GM19395 (cell line): ENCODE measurements at regions not wholly inside any gene's neighbourhood (a gene's known extent, or its start where the extent isn't known, plus 50 kb on each side); places are given as distances from the start of the nearest gene placed in this dataset.

Experiments used
- ATAC-seq: cut with Tn5 transposase; IDR thresholded peaks from one replicate; pipeline ENCODE4 v1.9.1; 2021; ENCODE audit warnings: mild to moderate bottlenecking, moderate library complexity; ENCODE audit not compliant: unreplicated experiment

DNA sequence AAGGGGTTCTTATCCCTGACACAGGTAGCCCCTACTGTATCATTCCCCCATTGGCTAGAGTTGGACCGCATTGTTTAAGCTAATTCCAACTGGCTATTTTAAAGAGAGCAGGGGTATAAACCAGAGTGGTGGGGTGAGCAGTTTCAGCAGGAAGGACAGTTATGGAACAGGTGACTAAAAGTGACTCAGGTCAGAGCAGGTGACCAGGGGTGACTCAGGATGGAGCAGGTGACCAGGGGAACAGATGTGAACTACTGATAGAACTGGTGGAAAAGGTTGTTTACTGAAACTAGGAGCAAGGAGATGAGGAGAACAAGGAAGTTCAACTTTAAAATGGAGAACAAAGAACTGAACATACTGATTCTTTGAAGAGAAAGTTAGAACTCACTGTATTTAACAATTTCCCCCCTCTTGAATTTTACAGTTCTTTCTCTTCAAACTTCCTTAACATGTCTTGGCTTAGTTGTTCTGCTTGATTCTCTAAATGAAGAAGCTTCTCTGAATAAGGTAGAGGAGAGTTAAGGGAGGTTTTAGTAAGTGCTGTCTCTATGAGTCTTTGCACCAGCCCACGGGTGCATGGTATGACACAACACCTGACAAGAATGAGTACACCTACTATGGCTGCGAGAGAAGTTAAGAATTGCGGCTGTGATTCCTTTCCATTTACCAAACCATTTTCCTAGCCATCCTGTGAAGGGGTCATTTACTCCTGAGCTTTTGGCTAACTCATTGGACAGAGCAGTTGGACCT, 83.4 kb upstream of the WNT7A start:
- ATAC-seq = no peak

DNA sequence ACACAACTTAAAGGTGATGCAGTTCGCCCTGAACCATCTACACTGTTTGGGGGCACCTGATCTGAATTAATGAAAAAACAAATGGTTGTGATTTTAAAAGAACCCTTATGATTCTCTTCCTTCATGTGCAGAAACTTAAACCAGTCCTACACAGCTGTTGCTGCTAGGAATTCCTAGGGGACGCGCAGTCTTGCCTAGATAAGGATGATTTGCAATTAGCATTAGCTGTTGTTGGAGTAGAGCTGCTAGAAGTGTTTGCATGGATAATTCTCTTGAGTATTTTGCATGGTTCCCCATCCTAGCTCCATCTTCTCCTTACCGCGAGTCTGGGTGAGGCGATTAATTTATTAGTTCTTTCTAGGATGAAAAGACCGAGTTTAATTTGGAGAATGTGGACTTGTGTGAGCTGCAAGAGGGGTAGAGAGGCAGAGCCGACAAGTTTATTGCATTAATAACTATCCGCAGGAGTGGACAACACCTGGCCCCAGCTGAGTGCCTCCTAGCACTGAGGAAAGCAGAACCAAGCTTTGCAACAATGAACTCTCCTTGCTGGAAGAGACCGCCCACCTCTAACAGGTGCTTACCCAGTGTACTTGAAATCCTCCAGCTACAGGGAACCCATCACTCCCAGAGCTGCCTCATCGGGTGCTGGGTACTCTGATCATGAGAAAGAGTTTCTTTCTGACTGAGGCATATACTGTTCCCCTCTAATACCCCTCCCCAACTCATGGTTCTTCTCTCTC, 75.0 kb upstream of the WNT7A start:
- no peak for ATAC-seq

DNA sequence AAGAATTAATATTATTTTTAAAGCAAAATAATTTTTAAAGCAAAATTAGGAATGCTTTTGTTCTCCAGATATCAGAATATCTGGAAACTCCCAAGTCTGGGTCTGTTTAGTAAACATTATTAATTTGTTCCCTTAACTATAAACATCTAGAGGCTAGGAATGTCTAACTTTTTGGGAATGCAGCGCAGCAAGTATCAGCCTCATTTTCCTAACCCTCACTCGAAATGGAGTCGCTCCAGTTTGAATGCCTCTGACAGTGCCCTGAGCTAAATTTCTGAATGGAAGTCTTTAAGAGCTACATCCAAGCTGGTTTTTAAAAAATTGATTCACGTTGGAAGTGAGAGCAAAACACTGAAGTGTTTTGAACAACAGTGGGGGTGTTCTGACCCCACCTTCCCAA, 74.4 kb upstream of the WNT7A start:
- ATAC-seq = no peak

DNA sequence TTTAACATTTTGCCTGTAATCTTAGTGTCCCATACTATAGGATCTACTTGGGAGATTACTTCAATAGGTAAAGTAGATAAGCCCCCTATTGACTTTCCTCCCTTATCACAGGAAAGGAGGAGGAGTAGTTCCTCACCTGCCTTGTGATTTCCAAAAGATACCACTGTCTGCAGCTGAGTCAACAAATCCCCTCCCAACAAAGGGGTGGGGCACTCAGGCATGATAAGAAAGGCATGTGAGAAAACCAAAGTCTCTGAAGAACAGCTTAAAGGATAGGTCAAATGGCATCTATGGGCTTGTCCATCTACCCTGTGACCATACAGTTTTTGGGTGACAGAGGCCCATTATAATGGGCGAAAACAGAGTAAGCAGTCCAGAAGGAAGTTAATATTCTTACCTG, 71.3 kb upstream of the WNT7A start:
- no peak for ATAC-seq

DNA sequence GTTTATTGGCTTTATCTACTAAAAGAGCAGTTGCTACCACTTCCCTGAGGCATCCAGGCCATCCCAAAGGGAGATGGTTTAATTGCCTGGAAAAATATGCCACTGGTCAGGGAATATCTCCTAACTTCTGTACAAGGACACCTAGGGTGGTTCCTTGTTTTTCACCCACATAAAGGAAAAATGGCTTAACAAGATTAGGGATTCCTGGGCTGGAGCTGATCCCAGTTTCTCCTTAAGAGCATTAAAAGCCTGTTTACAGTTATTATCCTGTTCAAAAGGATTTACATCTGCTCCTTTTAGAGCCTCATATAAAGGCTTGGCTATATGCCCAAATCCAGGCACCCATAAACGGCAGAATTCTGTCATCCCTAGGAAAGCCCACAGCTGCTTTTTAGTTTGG, 70.2 kb upstream of the WNT7A start:
- ATAC-seq = no peak

DNA sequence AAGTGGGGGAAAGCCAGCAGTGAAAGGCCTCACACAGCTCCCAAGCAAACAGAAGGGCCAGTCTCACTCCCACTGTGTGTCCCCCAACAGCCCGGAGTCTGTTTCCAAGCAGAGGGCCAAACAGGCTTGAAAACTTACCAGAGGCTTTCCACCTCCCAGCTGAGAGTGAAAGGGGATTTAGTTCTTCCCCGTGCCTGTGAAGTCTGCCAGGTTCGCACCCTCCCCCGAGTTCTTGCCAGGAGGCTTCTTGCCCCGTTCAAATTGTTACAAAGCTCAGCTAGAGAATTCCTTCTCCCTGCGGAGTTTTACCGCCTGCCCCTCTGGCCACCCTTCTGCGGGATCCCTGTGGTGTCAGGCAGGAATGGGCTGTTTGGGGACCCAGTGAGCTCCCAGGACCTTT, 68.0 kb upstream of the WNT7A start:
- no peak for ATAC-seq

DNA sequence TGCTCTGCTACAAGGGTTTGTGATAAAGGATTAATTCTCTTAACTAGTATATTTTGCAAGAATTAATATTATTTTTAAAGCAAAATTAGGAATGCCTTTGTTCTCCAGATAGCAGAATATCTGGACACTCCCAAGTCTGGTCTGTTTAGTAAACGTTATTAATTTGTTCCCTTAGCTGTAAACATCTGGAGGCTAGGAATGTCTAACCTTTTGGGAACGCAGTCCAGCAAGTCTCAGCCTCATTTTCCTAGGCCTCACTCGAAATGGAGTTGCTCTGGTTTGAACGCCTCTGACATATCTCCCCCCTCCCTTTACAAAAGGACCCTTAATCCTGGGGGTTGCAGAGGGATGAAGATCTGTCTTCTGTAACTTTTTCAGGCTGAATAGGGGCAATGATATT, 59.3 kb upstream of the WNT7A start:
- ATAC-seq = no peak

DNA sequence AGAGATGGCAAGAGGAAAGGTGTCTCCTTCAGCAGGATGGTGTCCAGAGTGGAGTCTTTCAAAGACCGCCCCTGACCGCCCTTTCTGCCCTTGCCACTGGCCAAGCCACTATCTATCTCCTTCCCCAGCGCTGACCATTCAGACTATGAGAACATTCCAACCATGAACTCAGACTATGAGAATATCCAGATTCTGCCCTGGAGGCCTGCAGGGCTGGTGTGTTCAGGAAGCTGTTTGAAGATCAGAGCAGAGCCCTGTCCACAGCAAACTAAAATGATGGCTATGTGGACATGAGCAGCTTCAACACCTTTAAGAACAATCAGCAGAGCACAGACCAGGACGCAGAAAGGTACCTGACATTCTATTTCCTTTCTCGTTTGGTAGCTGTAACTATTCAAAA, 57.3 kb upstream of the WNT7A start:
- ATAC-seq = no peak

DNA sequence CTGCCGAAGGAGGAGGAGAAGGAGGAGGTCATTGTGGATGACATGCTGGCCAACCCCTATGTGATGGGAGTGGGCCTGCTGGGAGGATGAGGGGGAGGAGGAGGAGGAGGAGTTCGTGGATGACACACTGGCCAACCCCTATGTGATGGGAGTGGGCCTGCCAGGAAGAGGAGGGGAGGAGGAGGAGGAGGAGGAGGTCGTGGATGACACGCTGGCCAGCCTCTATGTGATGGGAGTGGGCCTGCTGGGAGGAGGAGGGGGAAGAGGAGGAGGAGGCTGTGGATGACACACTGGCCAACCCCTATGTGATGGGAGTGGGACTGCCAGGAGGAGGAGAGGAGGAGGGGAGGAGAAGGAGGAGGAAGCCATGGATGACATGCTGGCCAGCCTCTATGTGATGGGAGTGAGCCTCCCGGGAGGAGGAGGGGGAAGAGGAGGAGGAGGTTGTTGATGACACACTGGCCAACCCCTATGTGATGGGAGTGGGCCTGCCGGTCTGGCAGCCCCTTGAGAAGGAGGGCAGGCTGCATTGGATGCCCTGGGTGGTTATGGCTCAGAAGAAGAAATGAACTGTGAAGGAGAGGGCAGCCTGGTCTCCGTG, 55.7 kb upstream of the WNT7A start:
- ATAC-seq = no peak

DNA sequence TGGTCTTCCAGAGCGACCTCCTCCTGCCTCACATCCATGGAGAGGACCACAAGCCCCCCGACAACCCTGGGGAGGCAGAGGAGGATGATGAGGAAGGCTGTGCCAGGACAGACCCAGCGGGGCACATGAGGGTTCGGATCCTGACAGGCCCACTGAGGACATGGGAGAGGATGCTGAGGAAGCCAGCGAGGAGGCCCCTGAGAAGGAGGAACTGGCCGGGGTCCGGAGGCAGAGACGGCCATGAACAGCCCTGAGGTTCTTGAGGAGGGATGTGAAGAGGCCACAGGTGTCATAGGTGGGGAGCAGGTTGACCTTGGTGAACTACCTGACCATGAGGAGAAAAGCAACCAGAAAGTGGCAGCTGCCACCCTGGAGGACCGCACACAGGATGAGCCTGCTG, 54.9 kb upstream of the WNT7A start:
- ATAC-seq = no peak

DNA sequence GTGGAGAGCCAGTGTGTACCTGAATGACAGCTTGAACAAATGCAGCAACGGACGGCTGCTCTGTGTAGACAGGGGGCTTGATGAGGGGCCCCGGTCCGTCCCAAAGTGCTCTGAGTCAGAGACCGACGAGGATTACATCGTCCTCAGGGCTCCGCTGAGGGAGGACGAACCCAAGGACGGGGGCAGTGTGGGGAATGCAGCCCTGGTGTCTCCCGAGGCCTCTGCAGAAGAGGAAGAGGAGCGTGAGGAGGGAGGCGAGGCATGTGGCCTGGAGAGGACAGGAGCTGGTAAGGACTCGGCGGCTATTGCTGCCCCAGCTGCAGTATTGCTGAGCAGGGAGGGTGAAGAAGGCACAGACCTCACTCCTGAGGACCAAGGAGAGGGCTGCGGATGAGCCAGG, 54.4 kb upstream of the WNT7A start:
- no peak for ATAC-seq

DNA sequence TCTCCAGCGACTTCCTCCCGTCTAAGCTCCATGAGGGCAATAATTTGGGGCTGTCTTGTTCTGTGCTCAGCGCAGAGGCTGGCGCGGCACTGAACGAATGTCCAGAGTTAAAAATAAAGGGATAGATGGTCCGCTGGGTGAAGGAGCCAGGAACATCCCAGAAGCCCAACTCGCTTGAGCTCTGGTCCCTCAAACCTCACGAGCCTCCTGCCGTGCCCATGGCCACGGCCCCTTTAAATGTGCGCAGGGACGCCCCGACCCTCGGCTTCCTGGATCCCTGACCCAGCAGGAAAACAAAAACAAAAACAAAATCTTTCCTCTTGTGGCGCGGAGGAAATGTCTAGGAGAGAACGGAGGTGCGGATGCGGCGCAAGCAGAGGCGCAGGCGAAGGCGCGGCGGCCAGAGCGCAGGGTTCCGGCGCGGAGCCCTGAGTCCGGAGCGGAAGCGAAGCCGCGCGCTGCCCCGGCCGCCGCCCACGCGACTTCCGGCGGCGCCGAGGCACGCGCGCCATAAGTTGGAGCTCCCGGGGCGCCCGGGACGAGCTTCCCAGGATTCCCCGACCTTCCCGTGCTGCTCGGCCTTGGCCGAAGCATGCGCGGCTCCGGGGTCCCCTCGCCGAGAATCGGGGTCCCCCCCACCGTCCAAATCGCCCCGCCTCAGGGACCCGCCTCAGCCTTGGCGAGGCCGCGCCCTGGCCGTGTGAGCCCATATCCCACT, 52.9 kb upstream of the WNT7A start:
- no peak for ATAC-seq

DNA sequence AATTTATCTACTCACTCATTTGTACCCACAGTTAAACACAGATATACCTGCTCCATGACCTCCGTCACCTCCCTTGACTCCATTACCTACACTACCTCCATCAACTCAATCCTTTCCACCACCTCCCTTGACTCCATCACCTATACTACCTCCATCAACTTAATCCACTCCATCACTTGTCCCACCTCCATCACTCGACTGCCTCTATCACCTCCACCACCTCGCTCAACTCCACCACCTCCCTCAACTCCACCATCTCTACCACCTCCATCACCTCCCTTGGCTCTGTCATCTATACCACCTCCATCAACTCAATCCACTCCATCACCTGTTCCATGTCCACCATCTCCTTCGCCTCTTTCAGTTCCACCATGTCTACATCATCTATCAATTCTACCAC, 51.3 kb upstream of the WNT7A start:
- no peak for ATAC-seq
